OCI-LY3 (cell line): ENCODE measurements at regions not wholly inside any gene's neighbourhood (a gene's known extent, or its start where the extent isn't known, plus 50 kb on each side); places are given as distances from the start of the nearest gene placed in this dataset.
A peak's percentile ranks its signal among the peaks of the same experiment; 100 is the strongest.

Source experiments
- H2AFZ ChIP-seq: fragments of 200-600, 300-600 bp; shearing (Covaris generic); 2 replicates; pipeline ENCODE4 v1.6.0; 2014; ENCODE audit warnings: antibody characterized with exemption, low read depth, low read length
- H3K27ac ChIP-seq: fragments of 200-600, 300-600 bp; sonication (generic); 2 replicates; pipeline ENCODE4 v1.5.1; 2014; ENCODE audit warnings: mild to moderate bottlenecking, low read length, moderate library complexity, mixed read lengths
- H3K27me3 ChIP-seq: fragments of 200-600, 300-600 bp; sonication (generic); 2 replicates; pipeline ENCODE4 v1.6.1; 2014; ENCODE audit warnings: low read depth, low read length, mixed read lengths
- H3K36me3 ChIP-seq: fragments of 200-600, 300-600 bp; sonication (generic); replicated peaks from 2 replicates; pipeline ENCODE3; 2014; ENCODE audit warnings: low read depth, low read length, mixed read lengths
- H3K4me1 ChIP-seq: fragments of 300-600, 200-600 bp; sonication (generic); 2 replicates; pipeline ENCODE4 v1.6.1; 2014; ENCODE audit warnings: low read length, mixed read lengths
- H3K4me2 ChIP-seq: fragments of 200-600, 300-600 bp; sonication (generic); 2 replicates; pipeline ENCODE4 v1.6.1; 2014; ENCODE audit warnings: low read length, mixed read lengths
- H3K4me3 ChIP-seq: fragments of 300-600, 200-600 bp; sonication (generic); 2 replicates; pipeline ENCODE4 v1.5.1; 2014; ENCODE audit warnings: antibody characterized with exemption, mild to moderate bottlenecking, low read length, moderate library complexity
- H3K79me2 ChIP-seq: fragments of 300-600, 200-600 bp; shearing (Covaris generic); 2 replicates; pipeline ENCODE4 v1.6.1; 2014; ENCODE audit warnings: mild to moderate bottlenecking, low read length, mixed read lengths
- H3K9ac ChIP-seq: fragments of 300-600, 200-600 bp; shearing (Covaris generic); 2 replicates; pipeline ENCODE4 v1.6.0; 2014; ENCODE audit warnings: mild to moderate bottlenecking, low read length, moderate library complexity
- H3K9me3 ChIP-seq: fragments of 200-600, 300-600 bp; shearing (Covaris generic); 2 replicates; pipeline ENCODE4 v1.6.1; 2014; ENCODE audit warnings: low read length, mixed read lengths; ENCODE audit not compliant: insufficient read depth
- H4K20me1 ChIP-seq: fragments of 200-600, 300-600 bp; sonication (generic); 2 replicates; pipeline ENCODE4 v1.6.1; 2016; ENCODE audit warnings: low read length, mixed read lengths; ENCODE audit not compliant: insufficient read depth
- CTCF ChIP-seq: fragments of 200-600, 300-600 bp; sonication (generic); IDR thresholded peaks from 2 replicates; pipeline ENCODE4 v1.5.1; 2014; ENCODE audit warnings: antibody characterized with exemption, low read length, low read depth
- EZH2phosphoT487 ChIP-seq: fragments of 200-600 bp; shearing (Covaris generic); IDR thresholded peaks from 2 replicates; pipeline ENCODE4 v1.6.1; 2018; ENCODE audit warnings: antibody characterized with exemption, mixed run types, low read depth

DNA sequence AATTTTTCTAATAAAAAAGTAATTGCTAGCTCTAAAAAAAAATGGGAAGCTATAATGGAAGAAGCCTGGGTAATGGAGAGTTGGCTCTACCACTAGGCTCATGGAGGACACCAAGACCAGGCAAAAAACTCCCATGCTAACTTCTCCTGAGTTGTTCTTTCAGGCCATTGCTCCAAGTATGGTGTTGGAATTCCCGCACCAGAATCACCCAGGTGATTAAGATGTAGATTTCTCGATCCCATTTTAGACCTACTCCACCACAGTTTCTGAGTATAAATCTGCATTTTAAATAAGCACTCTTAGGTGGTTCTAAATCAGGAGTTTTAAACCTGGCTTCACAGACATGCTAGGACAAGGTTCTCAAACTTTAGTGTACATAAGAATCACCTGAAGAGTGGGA lies 221.0 kb downstream of the EMP1 start:
- Histone ChIP-seq H3K79me2 (no peaks in the 10 kb centered on the region), H4K20me1 (no peaks in the 10 kb centered on the region), H3K4me2 (no peak overlapping the region), H3K36me3 (no peaks in the 10 kb centered on the region), H3K27me3 (peaks cover 39% of the 10 kb centered on the region), H3K9ac (no peak overlapping the region), H2AFZ (no peak overlapping the region), H3K9me3 (no peaks in the 10 kb centered on the region), H3K4me3 (no peak overlapping the region), H3K4me1 (no peaks in the 10 kb centered on the region), H3K27ac (no peak overlapping the region)
- no peak for TF ChIP-seq EZH2phosphoT487
- TF ChIP-seq CTCF = no peak

DNA sequence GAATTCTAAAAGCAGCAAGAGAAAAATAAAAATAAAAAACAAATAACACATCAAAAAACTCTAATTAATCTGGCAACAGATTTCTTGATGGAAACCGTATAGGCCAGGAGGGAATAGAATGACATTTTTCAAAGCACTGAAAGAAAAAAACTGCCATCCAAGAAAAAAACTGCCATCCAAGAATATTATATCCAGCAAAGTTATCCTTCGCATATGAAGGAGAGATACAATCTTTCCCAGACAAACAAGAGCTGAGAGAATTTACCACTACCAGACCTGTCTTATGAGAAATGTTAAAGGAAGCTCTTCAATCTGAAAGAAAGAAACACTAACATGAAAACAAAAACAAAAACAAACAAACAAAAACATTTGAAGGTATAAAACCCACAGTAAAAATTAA lies 214.8 kb downstream of the EMP1 start:
- no peak overlapping the region for H3K4me2 ChIP-seq
- no peaks in the 10 kb centered on the region for H3K79me2 ChIP-seq
- H3K27me3 ChIP-seq = peaks cover 22% of the 10 kb centered on the region; the same call in 1 of the 2 replicates
- TF ChIP-seq EZH2phosphoT487 (no peak), CTCF (no peak)
- no peak overlapping the region for H3K9ac ChIP-seq
- 0 out of 2 replicates have a peak, but pooled peaks cover 7% of the 10 kb centered on the region for H3K9me3 ChIP-seq
- H3K27ac ChIP-seq = no peak overlapping the region
- H4K20me1 ChIP-seq = no peaks in the 10 kb centered on the region
- H3K36me3 ChIP-seq = no peaks in the 10 kb centered on the region
- no peak overlapping the region for H3K4me3 ChIP-seq
- H2AFZ ChIP-seq = no peak overlapping the region
- H3K4me1 ChIP-seq = no peaks in the 10 kb centered on the region

DNA sequence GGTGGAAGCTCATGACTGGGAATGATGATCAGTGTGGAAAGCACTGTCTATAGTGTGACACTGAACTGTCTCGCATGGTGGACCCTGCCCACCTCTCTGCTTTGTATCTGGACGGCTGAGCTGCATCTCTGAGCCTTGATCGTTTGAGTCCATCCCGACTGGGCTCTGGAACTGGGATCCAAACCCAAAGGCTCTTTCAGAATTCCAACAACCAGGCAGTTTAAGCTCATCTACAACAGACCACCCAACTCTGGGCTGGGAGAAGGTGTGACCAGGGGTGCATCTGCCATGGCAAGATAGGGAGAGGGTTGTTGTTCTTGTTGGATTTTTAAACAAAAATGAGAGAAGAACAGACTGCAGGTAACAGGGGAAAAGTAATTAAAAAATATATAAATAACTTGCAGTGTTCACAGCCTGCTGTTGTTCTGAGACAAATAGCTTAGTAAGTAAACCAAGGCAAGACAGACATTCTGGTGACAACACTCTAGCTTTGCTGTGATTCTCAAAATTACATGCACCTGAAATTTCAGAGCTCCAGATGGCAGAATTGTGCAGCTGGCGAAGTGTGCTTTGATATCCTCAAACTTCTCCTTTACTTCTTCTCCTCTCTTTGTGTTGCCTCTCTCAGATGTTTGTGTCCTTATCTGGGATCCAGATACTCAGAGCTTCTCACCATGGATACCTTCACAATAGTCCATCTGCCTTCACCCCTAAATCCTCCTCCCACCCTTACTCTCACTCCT lies 209.6 kb downstream of the EMP1 start:
- Histone ChIP-seq H3K4me3 (no peak overlapping the region), H3K36me3 (no peaks in the 10 kb centered on the region), H3K79me2 (no peaks in the 10 kb centered on the region), H3K9me3 (0 out of 2 replicates have a peak, but pooled peaks cover 6% of the 10 kb centered on the region), H4K20me1 (no peaks in the 10 kb centered on the region), H3K4me1 (no peaks in the 10 kb centered on the region), H2AFZ (no peak overlapping the region), H3K27me3 (peaks cover 30% of the 10 kb centered on the region), H3K27ac (no peak overlapping the region), H3K4me2 (no peak overlapping the region), H3K9ac (no peak overlapping the region)
- TF ChIP-seq CTCF = peak; percentile 31
- TF ChIP-seq EZH2phosphoT487 = no peak

- TF ChIP-seq EZH2phosphoT487 = no peak
- no peak for TF ChIP-seq CTCF
Observed at GRCh38 chr12:13404631-13405473, 208.3 kb downstream of the EMP1 start.

More at GRCh38 chr12:13404631-13405473, 208.3 kb downstream of the EMP1 start:
- H3K4me2 ChIP-seq = no peak overlapping the region
- no peaks in the 10 kb centered on the region for H3K4me1 ChIP-seq
- H3K79me2 ChIP-seq = no peaks in the 10 kb centered on the region
- no peak overlapping the region for H2AFZ ChIP-seq
- no peak overlapping the region for H3K9ac ChIP-seq
- H3K9me3 ChIP-seq = no peaks in the 10 kb centered on the region
- H4K20me1 ChIP-seq = no peaks in the 10 kb centered on the region
- H3K36me3 ChIP-seq = no peaks in the 10 kb centered on the region
- no peak overlapping the region for H3K4me3 ChIP-seq
- no peak overlapping the region for H3K27ac ChIP-seq
- peaks cover 30% of the 10 kb centered on the region for H3K27me3 ChIP-seq
